ENCODE measurements at regions not wholly inside any gene's neighbourhood (a gene's known extent, or its start where the extent isn't known, plus 50 kb on each side); places are given as distances from the start of the nearest gene placed in this dataset.

- DNase-seq (no peak), ATAC-seq (ENCODE audit: low read depth) (no peak)
- Mint-ChIP-seq H3K27ac (no peak overlapping the region), H3K9me3 (ENCODE audit: insufficient read depth) (no peaks in the 10 kb centered on the region), H3K4me3 (no peak overlapping the region), H3K4me1 (no peaks in the 10 kb centered on the region), H3K27me3 (no peaks in the 10 kb centered on the region)
- no peak overlapping the region for H3K9ac ChIP-seq (ENCODE audit: low read length)
- H3K4me1 ChIP-seq (ENCODE audit: control insufficient read depth in 2 of 2, insufficient read depth in 2 of 2, low read length in 2 of 2) = no peaks in the 10 kb centered on the region
- no peak overlapping the region for H3K4me2 ChIP-seq (replicated peaks; ENCODE audit: low read depth, low read length, poor library complexity, severe bottlenecking)
- intact Hi-C loops (cut with micrococcal nuclease) = no loop called here
- no peak overlapping the region for H2AFZ ChIP-seq (ENCODE audit: insufficient read depth, low read depth, low read length, poor library complexity, severe bottlenecking)
- peaks cover 0 to 7% (median 0%) of the 10 kb centered on the region in 3 donors for H3K9me3 ChIP-seq (ENCODE audit: control extremely low read depth in 1 of 3, control insufficient read depth in 2 of 3, insufficient read depth in 1 of 3, low read length in 2 of 3)
- CTCF ChIA-PET = no interaction called here
- no peaks in the 10 kb centered on the region for H4K20me1 ChIP-seq (ENCODE audit: control insufficient read depth, insufficient read depth, low read length, poor library complexity, severe bottlenecking)
- WGBS (ENCODE audit: insufficient coverage) = no CpG with 5 or more reads among the region's 6 CpGs
- H3K79me2 ChIP-seq (ENCODE audit: control insufficient read depth, insufficient read depth, low read length) = no peaks in the 10 kb centered on the region
- H3K36me3 ChIP-seq (replicated peaks in 1 of 2; ENCODE audit: control extremely low read depth in 1 of 2, control insufficient read depth in 1 of 2, extremely low read depth in 1 of 2, insufficient read depth in 2 of 2, low read length in 1 of 2) = no peaks in the 10 kb centered on the region
- POLR2A ChIA-PET = no interaction called here
- TF ChIP-seq, protein P1, sequence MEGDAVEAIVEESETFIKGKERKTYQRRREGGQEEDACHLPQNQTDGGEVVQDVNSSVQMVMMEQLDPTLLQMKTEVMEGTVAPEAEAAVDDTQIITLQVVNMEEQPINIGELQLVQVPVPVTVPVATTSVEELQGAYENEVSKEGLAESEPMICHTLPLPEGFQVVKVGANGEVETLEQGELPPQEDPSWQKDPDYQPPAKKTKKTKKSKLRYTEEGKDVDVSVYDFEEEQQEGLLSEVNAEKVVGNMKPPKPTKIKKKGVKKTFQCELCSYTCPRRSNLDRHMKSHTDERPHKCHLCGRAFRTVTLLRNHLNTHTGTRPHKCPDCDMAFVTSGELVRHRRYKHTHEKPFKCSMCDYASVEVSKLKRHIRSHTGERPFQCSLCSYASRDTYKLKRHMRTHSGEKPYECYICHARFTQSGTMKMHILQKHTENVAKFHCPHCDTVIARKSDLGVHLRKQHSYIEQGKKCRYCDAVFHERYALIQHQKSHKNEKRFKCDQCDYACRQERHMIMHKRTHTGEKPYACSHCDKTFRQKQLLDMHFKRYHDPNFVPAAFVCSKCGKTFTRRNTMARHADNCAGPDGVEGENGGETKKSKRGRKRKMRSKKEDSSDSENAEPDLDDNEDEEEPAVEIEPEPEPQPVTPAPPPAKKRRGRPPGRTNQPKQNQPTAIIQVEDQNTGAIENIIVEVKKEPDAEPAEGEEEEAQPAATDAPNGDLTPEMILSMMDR (IDR thresholded peaks at IDR 0.05) = no peak
- no peak for TF ChIP-seq EZH2 (IDR thresholded peaks at IDR 0.05; ENCODE audit: borderline replicate concordance, insufficient read depth, low read depth, low read length, poor library complexity, severe bottlenecking)
- no peak overlapping the region for H3K27ac ChIP-seq (ENCODE audit: low read length in 2 of 2)
- peaks cover 0 to 2% (median 0%) of the 10 kb centered on the region in 4 experiments for H3K27me3 ChIP-seq (replicated peaks in 1 of 4; ENCODE audit: control extremely low read depth in 1 of 4, control insufficient read depth in 3 of 4, insufficient read depth in 4 of 4, low read length in 3 of 4)
- H3K4me3 ChIP-seq (ENCODE audit: control extremely low read depth in 1 of 5, extremely low read depth in 1 of 5, insufficient read depth in 1 of 5, low read depth in 2 of 5, low read length in 4 of 5) = no peak overlapping the region
These were observed 147.7 kb downstream of the ZNF664 start for GRCh38 chr12:124120739-124121138.

- H3K27ac Mint-ChIP-seq = no peak overlapping the region
- 68% methylated on average over 4 of the region's 9 CpGs for WGBS (ENCODE audit: insufficient coverage)
- DNase-seq (no peak), ATAC-seq (ENCODE audit: low read depth) (no peak)
- peaks cover 0 to 2% (median 0%) of the 10 kb centered on the region in 4 experiments for H3K27me3 ChIP-seq (replicated peaks in 1 of 4; ENCODE audit: control extremely low read depth in 1 of 4, control insufficient read depth in 3 of 4, insufficient read depth in 4 of 4, low read length in 3 of 4)
- no peaks in the 10 kb centered on the region for H3K79me2 ChIP-seq (ENCODE audit: control insufficient read depth, insufficient read depth, low read length)
- CTCF ChIA-PET = no interaction called here
- intact Hi-C loops (cut with micrococcal nuclease) = no loop called here
- no peak overlapping the region for H3K4me3 ChIP-seq (ENCODE audit: control extremely low read depth in 1 of 5, extremely low read depth in 1 of 5, insufficient read depth in 1 of 5, low read depth in 2 of 5, low read length in 4 of 5)
- no peak overlapping the region for H3K9ac ChIP-seq (ENCODE audit: low read length)
- no peaks in the 10 kb centered on the region for H3K4me1 ChIP-seq (ENCODE audit: control insufficient read depth in 2 of 2, insufficient read depth in 2 of 2, low read length in 2 of 2)
- H2AFZ ChIP-seq (ENCODE audit: insufficient read depth, low read depth, low read length, poor library complexity, severe bottlenecking) = no peak overlapping the region
- no peaks in the 10 kb centered on the region for H3K4me1 Mint-ChIP-seq
- peaks cover 2% of the 10 kb centered on the region for H3K27me3 Mint-ChIP-seq
- POLR2A ChIA-PET = no interaction called here
- no peak overlapping the region for H3K4me3 Mint-ChIP-seq
- no peaks in the 10 kb centered on the region for H3K9me3 Mint-ChIP-seq (ENCODE audit: insufficient read depth)
- no peak overlapping the region for H3K27ac ChIP-seq (ENCODE audit: low read length in 2 of 2)
- H4K20me1 ChIP-seq (ENCODE audit: control insufficient read depth, insufficient read depth, low read length, poor library complexity, severe bottlenecking) = no peaks in the 10 kb centered on the region
- H3K36me3 ChIP-seq (replicated peaks in 1 of 2; ENCODE audit: control extremely low read depth in 1 of 2, control insufficient read depth in 1 of 2, extremely low read depth in 1 of 2, insufficient read depth in 2 of 2, low read length in 1 of 2) = no peaks in the 10 kb centered on the region
- peaks cover 0 to 8% (median 0%) of the 10 kb centered on the region in 3 donors for H3K9me3 ChIP-seq (ENCODE audit: control extremely low read depth in 1 of 3, control insufficient read depth in 2 of 3, insufficient read depth in 1 of 3, low read length in 2 of 3)
- TF ChIP-seq, protein P1 (IDR thresholded peaks at IDR 0.05) = no peak
- no peak for TF ChIP-seq EZH2 (IDR thresholded peaks at IDR 0.05; ENCODE audit: borderline replicate concordance, insufficient read depth, low read depth, low read length, poor library complexity, severe bottlenecking)
- no peak overlapping the region for H3K4me2 ChIP-seq (replicated peaks; ENCODE audit: low read depth, low read length, poor library complexity, severe bottlenecking)
These were observed 149.7 kb downstream of the ZNF664 start for GRCh38 chr12:124122722-124123121.

All from B cell (primary cell).